Trophoblast cell (in vitro differentiated cells and primary cell): ENCODE measurements at regions not wholly inside any gene's neighbourhood (a gene's known extent, or its start where the extent isn't known, plus 50 kb on each side); places are given as distances from the start of the nearest gene placed in this dataset.
"Not testable (repeated sequence)": the region's sequence is repeated elsewhere in the genome, so short reads cannot be mapped to it uniquely, and the experiment has no call there.

Experiments
- DNase-seq, 2 donors: peaks; one replicate each; pipeline ENCODE4 v3.0.0-alpha.2; 2016
- H2AFZ ChIP-seq: 2 replicates; pipeline ENCODE4 v1.6.1; 2013; ENCODE audit warnings: low read length, moderate library complexity, mild to moderate bottlenecking; ENCODE audit not compliant: insufficient read depth, poor library complexity
- H2AK5ac ChIP-seq: 2 replicates; pipeline ENCODE4 v1.6.1; 2013; ENCODE audit warnings: mild to moderate bottlenecking, low read length
- H2BK120ac ChIP-seq: 2 replicates; pipeline ENCODE4 v1.6.1; 2013; ENCODE audit warnings: low read length, mild to moderate bottlenecking, moderate library complexity; ENCODE audit not compliant: insufficient read depth, poor library complexity
- H2BK12ac ChIP-seq: 2 replicates; pipeline ENCODE4 v1.6.1; 2013; ENCODE audit warnings: mild to moderate bottlenecking, low read length, moderate library complexity
- H2BK5ac ChIP-seq: 2 replicates; pipeline ENCODE4 v1.6.1; 2013; ENCODE audit warnings: low read length, low read depth, moderate library complexity, mild to moderate bottlenecking; ENCODE audit not compliant: poor library complexity
- H3K14ac ChIP-seq: 2 replicates; pipeline ENCODE4 v1.6.1; 2013; ENCODE audit warnings: mild to moderate bottlenecking, low read length
- H3K18ac ChIP-seq: 2 replicates; pipeline ENCODE4 v1.6.1; 2013; ENCODE audit warnings: mild to moderate bottlenecking, low read length
- H3K23ac ChIP-seq: 2 replicates; pipeline ENCODE4 v1.6.1; 2013; ENCODE audit warnings: low read length
- H3K27ac ChIP-seq: 2 replicates; pipeline ENCODE4 v1.5.1; 2013; ENCODE audit warnings: low read depth, mild to moderate bottlenecking, inconsistent platforms, low read length, moderate library complexity
- H3K27me3 ChIP-seq: 2 replicates; pipeline ENCODE4 v1.6.1; 2013; ENCODE audit warnings: inconsistent platforms, mild to moderate bottlenecking, low read length, moderate library complexity; ENCODE audit not compliant: insufficient read depth
- H3K36me3 ChIP-seq, 2 experiments: 1 replicate in 1 of 2; 2 replicates in 1 of 2; pipeline ENCODE4 v1.6.1; 2013; ENCODE audit warnings: low read length in 2 of 2, mild to moderate bottlenecking in 2 of 2, moderate library complexity in 1 of 2; ENCODE audit not compliant: insufficient read depth in 2 of 2, control insufficient read depth in 1 of 2
- H3K4ac ChIP-seq: 2 replicates; pipeline ENCODE4 v1.6.1; 2013; ENCODE audit warnings: low read depth, mild to moderate bottlenecking, low read length, moderate library complexity
- H3K4me1 ChIP-seq, 2 experiments: 1 replicate in 1 of 2; 2 replicates in 1 of 2; pipeline ENCODE4 v1.6.1; 2013; ENCODE audit warnings: low read length in 2 of 2, mild to moderate bottlenecking in 2 of 2, moderate library complexity in 1 of 2; ENCODE audit not compliant: insufficient read depth in 2 of 2, control insufficient read depth in 1 of 2
- H3K4me2 ChIP-seq: 2 replicates; pipeline ENCODE4 v1.6.1; 2013; ENCODE audit warnings: inconsistent platforms, mild to moderate bottlenecking, low read length, moderate library complexity
- H3K4me3 ChIP-seq: 2 replicates; pipeline ENCODE4 v1.5.1; 2013; ENCODE audit warnings: mild to moderate bottlenecking, low read depth, low read length, inconsistent platforms
- H3K79me1 ChIP-seq: one replicate; pipeline ENCODE4 v1.6.1; 2013; ENCODE audit warnings: low read length
- H3K79me2 ChIP-seq: 2 replicates; pipeline ENCODE4 v1.6.1; 2013; ENCODE audit warnings: low read length, mild to moderate bottlenecking; ENCODE audit not compliant: control insufficient read depth, insufficient read depth, poor library complexity
- H3K9ac ChIP-seq: 2 replicates; pipeline ENCODE4 v1.6.1; 2013; ENCODE audit warnings: mild to moderate bottlenecking, low read length
- H3K9me3 ChIP-seq: 2 replicates; pipeline ENCODE4 v1.6.1; 2013; ENCODE audit warnings: low read depth, mild to moderate bottlenecking, control low read depth, inconsistent platforms, low read length; ENCODE audit not compliant: insufficient read depth
- H4K12ac ChIP-seq: 2 replicates; pipeline ENCODE4 v1.6.1; 2013; ENCODE audit warnings: low read depth, mild to moderate bottlenecking, low read length, moderate library complexity
- H4K8ac ChIP-seq: 2 replicates; pipeline ENCODE4 v1.6.1; 2013; ENCODE audit warnings: low read depth, mild to moderate bottlenecking, low read length, moderate library complexity
- H4K91ac ChIP-seq: one replicate; pipeline ENCODE4 v1.6.1; 2013; ENCODE audit warnings: low read depth, mild to moderate bottlenecking, low read length, moderate library complexity
- WGBS: extraction: QIAGEN DNeasy Blood & Tissue Kit; methylation state at CpG from one replicate; pipeline ENCODE4 v1.1.7; 2013; ENCODE audit warnings: missing lambda C conversion rate; ENCODE audit not compliant: insufficient read length, insufficient coverage; ENCODE audit errors: extremely low coverage; 5-methylcytosine and 5-hydroxymethylcytosine counted together

DNA sequence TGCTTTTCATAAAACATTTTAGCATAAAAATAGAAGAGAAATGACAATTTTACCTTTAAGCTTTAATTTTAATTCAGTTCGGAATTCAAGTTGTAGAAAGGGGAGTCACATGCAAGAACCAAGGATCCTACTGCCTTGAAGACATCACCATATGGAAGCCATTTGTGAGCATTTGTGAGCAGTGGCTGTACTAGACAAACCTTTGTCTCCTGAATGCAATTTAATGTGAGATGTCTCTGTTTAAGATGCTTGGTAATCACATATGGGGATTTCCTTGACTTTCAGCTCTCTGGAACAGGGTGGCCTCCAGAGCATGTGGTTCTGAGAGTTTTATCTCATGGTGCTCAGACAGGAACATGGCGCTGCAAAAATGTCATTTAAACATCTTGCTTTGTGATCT, 421.8 kb downstream of the NYAP2 start:
- Histone ChIP-seq H3K27me3 (no peaks in the 10 kb centered on the region), H2BK5ac (no peak overlapping the region), H3K4me1 (no peaks in the 10 kb centered on the region), H3K27ac (no peak overlapping the region), H2AK5ac (no peak overlapping the region), H4K12ac (no peak overlapping the region), H4K91ac (no peak overlapping the region), H2BK12ac (no peak overlapping the region), H3K79me1 (no peaks in the 10 kb centered on the region), H3K9me3 (no peaks in the 10 kb centered on the region), H2AFZ (no peak overlapping the region), H2BK120ac (no peak overlapping the region), H3K4me3 (no peak overlapping the region), H3K14ac (no peak overlapping the region), H3K18ac (no peak overlapping the region), H3K79me2 (no peaks in the 10 kb centered on the region), H3K36me3 (no peaks in the 10 kb centered on the region), H3K4me2 (no peak overlapping the region), H3K23ac (no peak overlapping the region), H3K9ac (no peak overlapping the region), H3K4ac (no peak overlapping the region), H4K8ac (no peak overlapping the region)
- no peak for DNase-seq
- no CpG with 5 or more reads among the region's 2 CpGs for WGBS

DNA sequence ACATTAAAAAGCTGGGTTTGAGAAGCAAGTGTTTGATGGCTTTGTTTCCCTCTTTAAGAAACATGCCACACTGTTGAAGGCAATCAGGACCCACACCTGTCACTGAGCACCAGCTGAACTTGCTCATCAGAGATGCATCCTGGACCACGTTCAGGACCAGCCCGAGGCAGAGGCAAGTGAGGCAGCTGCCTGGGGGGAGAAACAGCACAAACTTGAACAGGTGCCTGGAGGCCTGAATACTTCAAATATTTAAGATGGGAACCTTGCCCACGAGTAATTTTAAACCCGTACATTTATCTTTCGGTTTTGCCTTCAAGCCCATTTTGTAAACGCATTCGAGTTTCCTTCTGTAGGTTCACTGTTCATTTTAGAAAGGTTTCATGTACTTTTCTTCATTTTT, 421.3 kb downstream of the NYAP2 start:
- Histone ChIP-seq H2AFZ (no peak overlapping the region), H2BK12ac (no peak overlapping the region), H3K14ac (no peak overlapping the region), H3K36me3 (no peaks in the 10 kb centered on the region), H3K79me1 (no peaks in the 10 kb centered on the region), H3K79me2 (no peaks in the 10 kb centered on the region), H4K12ac (no peak overlapping the region), H2BK5ac (no peak overlapping the region), H3K27me3 (no peaks in the 10 kb centered on the region), H3K4ac (no peak overlapping the region), H4K8ac (no peak overlapping the region), H3K9me3 (no peaks in the 10 kb centered on the region), H3K18ac (no peak overlapping the region), H2AK5ac (no peak overlapping the region), H3K23ac (no peak overlapping the region), H3K4me2 (no peak overlapping the region), H4K91ac (no peak overlapping the region), H3K27ac (no peak overlapping the region), H3K4me1 (no peaks in the 10 kb centered on the region), H2BK120ac (no peak overlapping the region), H3K4me3 (no peak overlapping the region), H3K9ac (no peak overlapping the region)
- no CpG with 5 or more reads among the region's 7 CpGs for WGBS
- peak; percentile 71 to 78 for DNase-seq

DNA sequence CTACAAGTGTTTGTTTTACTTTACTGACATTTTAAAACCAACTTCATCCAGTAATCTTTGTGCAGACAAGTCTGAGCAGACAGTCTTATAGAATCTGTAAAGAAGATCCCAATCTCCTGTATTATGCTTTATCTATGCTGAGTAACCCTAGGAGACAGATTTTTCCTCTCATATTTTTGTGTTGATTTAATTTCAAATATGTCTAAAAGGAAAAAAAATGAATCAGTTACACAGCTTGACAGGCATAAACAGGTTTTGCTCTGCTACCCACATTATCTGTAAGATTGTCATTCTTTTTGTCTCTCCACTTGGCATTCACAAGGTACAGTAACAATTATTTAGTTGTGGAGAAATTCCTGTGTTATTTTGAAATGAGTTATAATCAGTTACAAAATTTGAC, 415.0 kb downstream of the NYAP2 start:
- Histone ChIP-seq H3K27ac (no peak overlapping the region), H4K91ac (no peak overlapping the region), H3K23ac (no peak overlapping the region), H3K18ac (no peak overlapping the region), H2BK12ac (no peak overlapping the region), H3K14ac (no peak overlapping the region), H3K36me3 (no peaks in the 10 kb centered on the region), H3K4ac (no peak overlapping the region), H2AK5ac (no peak overlapping the region), H3K27me3 (no peaks in the 10 kb centered on the region), H3K4me2 (no peak overlapping the region), H2BK5ac (no peak overlapping the region), H3K9me3 (no peaks in the 10 kb centered on the region), H4K8ac (no peak overlapping the region), H3K79me1 (no peaks in the 10 kb centered on the region), H3K9ac (no peak overlapping the region), H3K79me2 (no peaks in the 10 kb centered on the region), H2BK120ac (no peak overlapping the region), H2AFZ (no peak overlapping the region), H4K12ac (no peak overlapping the region), H3K4me3 (no peak overlapping the region), H3K4me1 (no peaks in the 10 kb centered on the region)
- DNase-seq, result peak; percentile 10 to 64

DNA sequence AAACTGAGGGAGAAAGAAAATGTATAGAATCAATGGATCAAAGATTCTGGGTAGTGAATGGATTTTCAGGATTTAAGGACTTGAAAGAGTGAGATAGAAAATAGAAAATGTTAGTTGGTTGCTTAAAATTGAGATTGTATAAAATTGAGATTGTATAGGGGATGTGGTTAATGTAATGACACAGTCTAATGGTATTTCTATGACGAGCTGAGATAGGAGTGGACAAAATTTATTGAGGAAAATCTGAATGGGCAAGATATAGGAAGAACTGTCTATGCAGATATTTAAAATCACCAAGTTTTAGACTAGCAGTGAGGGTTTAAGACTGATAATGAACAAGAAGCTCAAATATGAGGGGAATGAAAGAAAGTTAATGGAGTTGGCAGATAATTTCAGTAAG, 406.6 kb downstream of the NYAP2 start:
- Histone ChIP-seq H3K4me3 (no peak overlapping the region), H3K27ac (no peak overlapping the region), H3K4ac (no peak overlapping the region), H2BK5ac (no peak overlapping the region), H3K4me1 (no peaks in the 10 kb centered on the region), H2AK5ac (no peak overlapping the region), H3K79me2 (no peaks in the 10 kb centered on the region), H3K9ac (no peak overlapping the region), H3K14ac (no peak overlapping the region), H3K23ac (no peak overlapping the region), H3K9me3 (no peaks in the 10 kb centered on the region), H4K8ac (no peak overlapping the region), H3K79me1 (no peaks in the 10 kb centered on the region), H3K4me2 (no peak overlapping the region), H2AFZ (no peak overlapping the region), H2BK12ac (no peak overlapping the region), H3K27me3 (no peaks in the 10 kb centered on the region), H3K18ac (no peak overlapping the region), H4K91ac (no peak overlapping the region), H2BK120ac (no peak overlapping the region), H3K36me3 (no peaks in the 10 kb centered on the region), H4K12ac (no peak overlapping the region)
- DNase-seq, result no peak
- WGBS, result no CpG with 5 or more reads among the region's 1 CpG

DNA sequence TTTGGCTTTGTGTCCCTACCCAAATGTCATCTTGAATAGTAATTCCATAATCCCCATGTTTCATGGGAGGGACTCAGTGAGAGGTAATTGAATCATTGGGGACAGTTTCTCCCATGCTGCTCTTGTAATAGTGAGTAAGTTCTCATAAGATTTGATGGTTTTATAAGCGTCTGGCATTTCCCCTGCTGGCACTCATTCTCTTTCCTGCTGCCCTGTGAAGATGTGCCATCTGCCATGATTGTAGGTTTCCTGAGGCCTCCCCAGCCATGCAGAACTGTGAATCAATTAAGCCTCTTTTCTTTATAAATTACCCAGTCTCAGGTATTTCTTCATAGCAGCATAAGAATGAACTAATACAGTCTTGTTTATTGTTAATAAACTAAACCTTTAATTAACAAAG, 402.6 kb downstream of the NYAP2 start:
- not testable (repeated sequence) for H3K4me1 ChIP-seq, H3K14ac ChIP-seq, H3K4me3 ChIP-seq, H3K4ac ChIP-seq, H4K8ac ChIP-seq, H3K4me2 ChIP-seq, H2AK5ac ChIP-seq, H2BK12ac ChIP-seq, H3K9me3 ChIP-seq, H3K27ac ChIP-seq, H3K27me3 ChIP-seq, H4K12ac ChIP-seq, H3K79me2 ChIP-seq, H3K79me1 ChIP-seq, H3K9ac ChIP-seq, H3K23ac ChIP-seq, H4K91ac ChIP-seq, DNase-seq, H2BK120ac ChIP-seq, H3K18ac ChIP-seq, H2BK5ac ChIP-seq, H3K36me3 ChIP-seq, H2AFZ ChIP-seq
- no CpG with 5 or more reads among the region's 1 CpG for WGBS
